A549 (cell line): ENCODE measurements at regions not wholly inside any gene's neighbourhood (a gene's known extent, or its start where the extent isn't known, plus 50 kb on each side); places are given as distances from the start of the nearest gene placed in this dataset.

Experiments
- ATAC-seq, 2 experiments: fragments of 200-7000 bp in 1 of 2; fragments of >200 bp in 1 of 2; cut with Nextera tagmentation in 1 of 2; cut with Tn5 transposase in 1 of 2; 3 replicates each; pipeline versions ENCODE4 v1.8.0 to v1.9.1; 2018 to 2020; ENCODE audit warnings: mild to moderate bottlenecking in 1 of 2, moderate library complexity in 1 of 2
- CTCF ChIA-PET: fragments of 300-600 bp; sonication (Branson Sonifier 250); formaldehyde crosslinking; extraction: SDS; loops from one replicate; lab custom pipeline; 2021; ENCODE audit warnings: antibody characterized with exemption, inconsistent platforms; lab: Yijun Ruan, JAX
- POLR2A ChIA-PET: fragments of 350-600 bp; formaldehyde crosslinking; extraction: SDS; loops from one replicate; lab custom pipeline; 2021; ENCODE audit warnings: antibody characterized with exemption, inconsistent platforms; lab: Yijun Ruan, JAX
- DNase-seq, 2 experiments: peaks; one replicate each; pipeline versions ENCODE4 v3.0.0 to v3.0.0-alpha.2; 2011 to 2016; ENCODE audit warnings: low read depth in 1 of 2, low spot score in 1 of 2
- FAIRE-seq: peaks from 2 replicates; lab custom pipeline; 2011; peaks lifted over from hg19 to GRCh38; lab: Jason Lieb, UNC
- H3K27ac ChIP-seq, 2 experiments: fragments of >200 bp; sonication (Bioruptor Twin); formaldehyde crosslinking; 3 replicates each; pipeline ENCODE4 v1.5.1; 2016 to 2017
- H3K4me1 ChIP-seq: fragments of >200 bp; sonication (Bioruptor Twin); formaldehyde crosslinking; 3 replicates; pipeline ENCODE4 v1.6.1; 2016
- H3K4me2 ChIP-seq: fragments of >200 bp; sonication (Bioruptor Twin); formaldehyde crosslinking; 3 replicates; pipeline ENCODE4 v1.6.1; 2016
- H3K4me3 ChIP-seq: fragments of >200 bp; sonication (Bioruptor Twin); formaldehyde crosslinking; 3 replicates; pipeline ENCODE4 v1.5.1; 2016
- H3K9me3 ChIP-seq: fragments of >200 bp; sonication (Bioruptor Twin); formaldehyde crosslinking; 3 replicates; pipeline ENCODE4 v1.6.1; 2016
- BCL3 ChIP-seq: fragments of >200 bp; sonication (Bioruptor Twin); formaldehyde crosslinking; IDR thresholded peaks from 3 replicates; pipeline ENCODE4 v1.6.1; 2016
- CBX2 ChIP-seq: fragments of 200-600 bp; sonication (generic); IDR thresholded peaks from 2 replicates; pipeline ENCODE4 v1.6.1; 2016; ENCODE audit warnings: low read depth, mild to moderate bottlenecking, borderline replicate concordance
- CHD4 ChIP-seq: fragments of 200-600 bp; sonication (generic); IDR thresholded peaks from 2 replicates; pipeline ENCODE4 v1.6.1; 2016; ENCODE audit warnings: antibody characterized with exemption, mild to moderate bottlenecking, borderline replicate concordance
- E2F6 ChIP-seq: IDR thresholded peaks from 2 replicates; pipeline ENCODE4 v1.6.1; 2012; ENCODE audit warnings: low read depth, borderline replicate concordance
- EHMT2 ChIP-seq: fragments of 200-600 bp; sonication (generic); IDR thresholded peaks from 2 replicates; pipeline ENCODE4 v1.6.1; 2016; ENCODE audit warnings: antibody characterized with exemption, low read depth, mild to moderate bottlenecking, moderate library complexity
- FOXS1 ChIP-seq: fragments of 250-450 bp; sonication (Bioruptor Pico); IDR thresholded peaks from 2 replicates; pipeline ENCODE4 v1.5.0; 2020; ENCODE audit warnings: mild to moderate bottlenecking, moderate library complexity
- GATA3 ChIP-seq: IDR thresholded peaks from 2 replicates; pipeline ENCODE4 v1.6.1; 2012; ENCODE audit warnings: borderline replicate concordance
- HDAC2 ChIP-seq: fragments of 200-600 bp; sonication (generic); IDR thresholded peaks from 2 replicates; pipeline ENCODE4 v1.6.1; 2016
- HES2 ChIP-seq: fragments of >200 bp; sonication (Bioruptor Twin); formaldehyde crosslinking; IDR thresholded peaks from 2 replicates; pipeline ENCODE4 v1.6.1; 2016
- HEYL ChIP-seq: fragments of 250-450 bp; sonication (Bioruptor Pico); IDR thresholded peaks from 2 replicates; pipeline ENCODE4 v1.8.0; 2021; ENCODE audit warnings: mild to moderate bottlenecking, moderate library complexity
- HMGXB4 ChIP-seq: fragments of 250-450 bp; sonication (Bioruptor Pico); IDR thresholded peaks from 2 replicates; pipeline ENCODE4 v1.5.0; 2021; ENCODE audit warnings: mild to moderate bottlenecking, moderate library complexity, borderline replicate concordance
- HOXB13 ChIP-seq: fragments of 250-450 bp; sonication (Bioruptor Pico); IDR thresholded peaks from 2 replicates; pipeline ENCODE4 v1.5.0; 2020; ENCODE audit warnings: low read depth, mild to moderate bottlenecking, moderate library complexity
- JUN ChIP-seq, 2 experiments: fragments of >200 bp; sonication (Bioruptor Twin); formaldehyde crosslinking; IDR thresholded peaks; 2 replicates in 1 of 2; 3 replicates in 1 of 2; pipeline ENCODE4 v1.6.1; 2016 to 2017
- NFE2L2 ChIP-seq: fragments of 150-350 bp; conservative IDR thresholded peaks from 2 replicates; pipeline ENCODE4 v1.6.1; 2014; ENCODE audit warnings: low read length
- NR3C1 ChIP-seq: fragments of >200 bp; sonication (Bioruptor Twin); formaldehyde crosslinking; IDR thresholded peaks from 3 replicates; pipeline ENCODE4 v1.6.1; 2017
- RAD21 ChIP-seq, 2 experiments: fragments of >200 bp in 1 of 2; sonication (Bioruptor Twin) in 1 of 2; formaldehyde crosslinking in 1 of 2; IDR thresholded peaks in 1 of 2; conservative IDR thresholded peaks in 1 of 2; 2 replicates in 1 of 2; 3 replicates in 1 of 2; pipeline ENCODE4 v1.6.1; 2012 to 2018; ENCODE audit warnings: inconsistent platforms in 1 of 2
- RARB ChIP-seq: fragments of 250-450 bp; sonication (Bioruptor Pico); IDR thresholded peaks from 2 replicates; pipeline ENCODE4 v1.8.0; 2021; ENCODE audit warnings: mild to moderate bottlenecking, moderate library complexity
- REST ChIP-seq: fragments of 200-600 bp; sonication (generic); IDR thresholded peaks from 2 replicates; pipeline ENCODE4 v1.6.1; 2016; ENCODE audit warnings: antibody characterized with exemption, mild to moderate bottlenecking, moderate library complexity
- RFX5 ChIP-seq: fragments of 450-650 bp; IDR thresholded peaks from 2 replicates; pipeline ENCODE4 v1.7.1; 2014; ENCODE audit warnings: antibody characterized with exemption, mild to moderate bottlenecking, moderate library complexity
- SMC3 ChIP-seq: fragments of >200 bp; sonication (Bioruptor Twin); formaldehyde crosslinking; IDR thresholded peaks from 3 replicates; pipeline ENCODE4 v1.6.1; 2018; ENCODE audit warnings: inconsistent platforms
- USF2 ChIP-seq: fragments of 450-650 bp; IDR thresholded peaks from 2 replicates; pipeline ENCODE4 v1.6.1; 2014; ENCODE audit warnings: antibody characterized with exemption
- ZSCAN20 ChIP-seq: fragments of 250-450 bp; sonication (Bioruptor Pico); IDR thresholded peaks from 2 replicates; pipeline ENCODE4 v1.8.0; 2022; ENCODE audit warnings: mild to moderate bottlenecking, moderate library complexity
- WGBS: methylation state at CpG from one replicate; pipeline ENCODE4 v1.1.6; 2017; ENCODE audit errors: missing lambda C conversion rate; 5-methylcytosine and 5-hydroxymethylcytosine counted together

- POLR2A ChIA-PET = no interaction called here
- FAIRE-seq = no peak
- H3K4me2 ChIP-seq = no peak overlapping the region
- H3K4me3 ChIP-seq = no peak overlapping the region
- H3K27ac ChIP-seq = no peak overlapping the region
- CTCF ChIA-PET = no interaction called here
- no peak for ATAC-seq
- 26% methylated on average over 4 of the region's 4 CpGs for WGBS
- TF ChIP-seq EHMT2 = no peak
- no peak for TF ChIP-seq CBX2
- no peak for TF ChIP-seq USF2
- H3K4me1 ChIP-seq = no peaks in the 10 kb centered on the region
- no peaks in the 10 kb centered on the region for H3K9me3 ChIP-seq
- no peak for DNase-seq
Measured at GRCh38 chr6:69593706-69594105, 203.1 kb downstream of the LMBRD1 start.

GRCh38 chr6:69589626-69590025, 207.2 kb downstream of the LMBRD1 start:
- FAIRE-seq (no peak), DNase-seq (no peak), ATAC-seq (no peak)
- no peaks in the 10 kb centered on the region for H3K9me3 ChIP-seq
- no peak overlapping the region for H3K4me2 ChIP-seq
- no peaks in the 10 kb centered on the region for H3K4me1 ChIP-seq
- no peak overlapping the region for H3K27ac ChIP-seq
- POLR2A ChIA-PET = no interaction called here
- TF ChIP-seq CBX2 (no peak), NR3C1 (no peak), HES2 (no peak), ZSCAN20 (CRISPR knock-in tag) (no peak), RARB (CRISPR knock-in tag) (no peak), BCL3 (no peak), HMGXB4 (CRISPR knock-in tag) (no peak), HEYL (CRISPR knock-in tag) (no peak), REST (no peak), CHD4 (no peak), NFE2L2 (no peak), GATA3 (no peak), E2F6 (no peak), JUN (IDR thresholded peaks at IDR 0.05) (no peak), RFX5 (no peak), HDAC2 (no peak), SMC3 (no peak), HOXB13 (CRISPR knock-in tag) (no peak), FOXS1 (CRISPR knock-in tag) (no peak), RAD21 (conservative IDR thresholded peaks at IDR 0.05 in 1 of 2, IDR thresholded peaks at IDR 0.05 in 1 of 2) (no peak)
- H3K4me3 ChIP-seq = no peak overlapping the region
- CTCF ChIA-PET = no interaction called here
